GM21723 (cell line): ENCODE measurements at regions not wholly inside any gene's neighbourhood (a gene's known extent, or its start where the extent isn't known, plus 50 kb on each side); places are given as distances from the start of the nearest gene placed in this dataset.
"Not testable (repeated sequence)": the region's sequence is repeated elsewhere in the genome, so short reads cannot be mapped to it uniquely, and the experiment has no call there.

Source experiments
- ATAC-seq: cut with Tn5 transposase; IDR thresholded peaks from one replicate; pipeline ENCODE4 v1.9.1; 2021; ENCODE audit warnings: mild to moderate bottlenecking, moderate library complexity; ENCODE audit not compliant: unreplicated experiment

DNA sequence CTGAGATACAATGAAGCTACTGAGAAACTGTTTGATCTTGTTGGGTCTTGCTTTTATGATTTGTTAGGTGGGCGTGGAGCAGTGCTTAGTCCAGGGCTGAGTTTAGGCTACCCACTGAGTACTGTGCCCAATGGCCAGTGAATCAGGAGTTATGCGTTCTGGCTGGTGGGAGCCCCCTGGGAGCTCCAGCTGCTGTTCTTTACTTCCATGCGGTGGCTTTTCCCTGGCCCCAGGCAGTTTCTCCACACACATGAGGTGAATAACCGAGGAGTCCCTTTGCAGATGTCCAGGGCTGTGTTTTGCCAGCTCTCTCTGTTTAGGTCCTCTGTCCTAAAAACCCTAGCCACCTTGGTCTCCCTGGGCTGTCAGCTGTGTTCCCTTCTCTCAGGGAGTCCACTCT is 106.5 kb downstream of the KLF13 start:
- ATAC-seq: no peak

DNA sequence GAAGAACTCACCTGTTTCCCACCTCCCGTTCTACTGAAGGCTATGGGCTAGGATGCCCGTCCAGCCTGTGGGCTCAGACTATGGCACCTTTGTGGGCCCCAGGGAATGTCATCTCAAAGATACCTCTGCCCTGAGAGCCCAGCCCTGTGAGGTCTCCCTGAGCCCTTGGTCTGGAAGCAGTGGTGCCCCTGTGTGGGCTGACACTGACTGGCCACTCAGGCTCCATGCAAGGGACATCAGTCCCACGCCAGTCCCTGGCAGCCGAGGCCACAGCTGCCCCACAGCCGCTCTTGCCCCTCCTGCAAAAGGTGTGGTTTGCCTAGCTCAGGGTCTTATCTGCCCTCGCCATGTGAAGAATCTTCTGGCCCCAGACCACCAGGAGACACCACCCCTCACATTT is 106.9 kb downstream of the KLF13 start:
- no peak for ATAC-seq

DNA sequence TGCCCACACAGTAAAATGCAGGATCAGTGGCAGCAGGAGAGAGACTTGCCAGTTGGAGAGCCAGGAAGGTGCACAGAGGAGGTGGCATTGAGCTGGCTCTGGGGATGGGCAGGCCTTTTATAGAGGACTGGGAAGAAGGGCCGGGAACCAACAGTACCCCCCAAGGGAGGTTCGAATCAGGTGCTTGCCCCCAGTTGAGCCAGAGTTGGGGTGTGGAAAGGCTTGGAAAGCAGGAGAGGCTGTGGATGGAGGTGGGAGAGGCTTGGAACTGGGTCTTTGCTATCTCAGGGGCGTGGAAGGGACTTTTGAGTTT is 107.6 kb downstream of the KLF13 start:
- ATAC-seq: no peak

DNA sequence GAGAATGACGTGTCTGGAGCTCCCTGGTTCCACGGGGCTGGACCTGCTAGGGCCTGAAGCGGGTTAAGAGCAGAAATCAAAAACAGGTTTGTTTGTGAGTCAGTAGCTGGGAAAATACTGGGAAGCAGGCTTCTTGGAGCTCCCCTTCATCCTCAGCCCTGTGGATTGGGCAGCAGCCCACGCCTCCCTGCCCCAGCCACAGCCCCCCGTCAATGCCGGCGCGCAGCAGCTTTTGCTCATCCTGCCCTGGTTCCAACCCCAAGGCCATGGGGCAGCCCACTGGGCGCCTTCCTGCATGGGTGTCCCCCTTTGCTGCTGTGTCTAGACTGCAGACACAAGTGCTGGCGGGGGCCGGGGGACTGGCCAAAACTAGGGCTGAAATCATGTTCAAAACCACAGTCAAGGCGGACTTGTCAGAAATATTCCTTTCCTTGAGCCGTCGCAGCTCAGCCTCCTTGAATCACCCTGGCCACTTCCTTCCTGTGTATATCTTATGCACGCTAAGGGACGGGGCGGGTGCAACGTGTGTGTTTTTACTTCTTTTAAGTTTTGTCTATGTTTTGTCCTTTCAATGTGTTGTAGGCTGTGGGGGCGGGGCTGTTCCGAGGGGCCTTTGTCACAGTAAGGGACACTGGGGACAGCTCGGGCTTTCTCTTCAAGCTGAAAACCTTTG is 108.1 kb downstream of the KLF13 start:
- peak; percentile 52 for ATAC-seq

DNA sequence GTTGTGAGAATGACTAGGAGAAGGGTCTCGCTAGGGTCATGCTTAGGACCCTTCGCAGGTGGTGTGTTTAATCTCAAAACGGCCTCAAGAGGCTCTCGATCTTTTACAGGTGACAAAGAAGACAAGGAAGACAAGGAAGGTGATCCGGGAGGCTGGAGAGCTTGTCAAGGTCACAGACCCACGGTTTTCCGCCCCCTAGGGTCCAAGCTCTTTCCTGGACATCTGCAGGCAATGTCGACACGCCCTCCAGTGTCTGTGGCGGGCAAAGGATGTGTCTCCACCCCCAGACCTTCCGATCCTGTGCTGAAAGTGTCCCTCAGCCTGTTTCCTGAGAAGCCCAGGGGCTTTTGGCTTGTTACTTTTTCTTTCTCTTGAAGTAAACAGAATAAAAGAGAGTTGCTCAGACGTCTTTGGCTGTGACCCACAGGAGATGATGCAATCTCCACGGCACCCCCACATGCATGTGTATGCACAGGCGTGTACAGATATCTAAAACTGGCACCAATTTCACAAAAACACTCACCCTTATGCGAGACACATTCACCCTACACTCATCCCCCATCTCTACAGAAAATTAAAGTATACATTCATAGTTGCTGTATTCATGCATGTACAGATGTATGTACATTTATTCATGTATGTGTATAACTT is 108.8 kb downstream of the KLF13 start:
- ATAC-seq: peak; percentile 74

DNA sequence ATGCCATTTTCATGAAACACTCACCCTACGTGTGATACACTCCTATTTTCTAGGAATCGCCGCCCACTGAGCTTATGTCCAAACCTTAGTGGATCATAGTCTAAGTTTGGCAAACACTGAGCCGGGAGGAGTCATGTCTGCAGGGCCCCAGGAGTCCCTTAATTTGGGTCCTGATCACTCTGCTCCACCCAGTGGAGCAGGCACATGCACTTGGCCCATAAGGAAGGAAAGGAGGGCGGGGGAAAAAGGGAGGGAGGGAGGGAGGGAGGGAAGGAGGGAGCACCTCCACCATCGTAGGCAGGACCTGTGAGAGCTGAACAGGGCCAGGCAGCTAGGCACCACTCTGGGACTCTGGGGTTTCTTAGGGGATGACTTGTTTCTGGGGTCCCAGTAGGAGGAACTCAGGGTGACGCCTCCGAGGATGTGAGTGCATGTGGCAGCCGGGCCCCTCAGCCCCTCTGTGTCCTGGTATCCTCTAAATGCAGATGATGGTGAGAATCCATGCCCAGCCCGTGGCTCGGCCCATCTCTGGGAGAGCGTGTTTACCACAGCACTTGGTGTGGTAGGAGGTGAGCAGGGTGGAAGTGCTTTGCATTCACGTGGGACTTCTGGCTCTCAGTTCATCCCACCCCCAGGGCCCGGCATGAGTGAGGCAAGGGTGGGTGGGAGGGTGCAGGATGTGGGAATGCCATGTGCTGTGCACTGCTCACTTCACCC is 109.4 kb downstream of the KLF13 start:
- ATAC-seq: no peak

DNA sequence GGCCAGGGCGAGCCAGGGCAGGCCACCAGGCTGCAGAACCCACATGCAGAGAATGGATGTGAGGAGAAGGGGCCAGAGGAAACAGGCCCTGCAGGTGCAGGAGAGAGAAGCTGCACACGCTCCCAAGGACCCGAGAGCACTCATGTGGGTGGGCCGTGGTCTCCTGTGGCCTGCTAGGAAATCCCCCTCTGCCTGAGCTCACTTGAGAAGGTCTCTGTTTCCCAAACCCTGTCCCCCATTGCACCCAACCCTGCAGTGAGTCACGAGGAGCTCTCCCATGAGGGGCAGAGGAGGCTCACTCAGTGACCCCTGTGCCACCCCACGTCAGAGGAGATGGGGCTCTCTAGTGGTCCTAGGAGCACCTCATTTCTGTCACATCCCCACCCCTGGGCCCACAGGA is 111.1 kb downstream of the KLF13 start:
- ATAC-seq: no peak

DNA sequence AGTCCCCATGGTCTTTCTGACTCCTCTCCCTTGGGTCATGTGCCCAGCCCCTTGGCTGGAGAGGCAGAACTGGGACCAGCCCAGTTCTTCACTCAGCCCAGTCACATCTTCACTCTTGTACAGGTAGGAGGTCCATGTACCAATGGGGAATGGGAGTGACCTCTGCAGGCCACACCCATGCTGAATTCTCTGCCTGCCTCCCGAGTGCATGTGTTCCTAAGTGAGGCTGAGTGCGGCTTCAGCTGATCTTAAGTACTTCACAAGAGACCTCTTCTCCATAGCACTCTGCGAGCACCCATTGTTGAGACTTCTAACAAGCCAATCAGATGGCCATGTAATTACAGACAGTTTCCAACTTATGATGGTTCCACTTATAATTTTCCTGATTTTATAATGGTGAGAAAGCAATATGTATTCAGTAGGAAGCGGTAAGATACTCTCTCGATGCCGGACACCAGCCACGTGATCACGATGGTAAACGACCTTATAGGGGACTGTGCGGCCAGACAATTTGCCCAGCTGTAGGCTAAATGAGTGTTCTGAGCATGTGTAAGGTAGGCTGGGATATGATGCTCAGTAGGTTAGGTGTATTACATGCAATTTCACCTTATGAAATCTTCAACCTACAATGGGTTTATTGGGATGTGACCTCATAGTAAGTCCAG is 112.1 kb downstream of the KLF13 start:
- no peak for ATAC-seq

DNA sequence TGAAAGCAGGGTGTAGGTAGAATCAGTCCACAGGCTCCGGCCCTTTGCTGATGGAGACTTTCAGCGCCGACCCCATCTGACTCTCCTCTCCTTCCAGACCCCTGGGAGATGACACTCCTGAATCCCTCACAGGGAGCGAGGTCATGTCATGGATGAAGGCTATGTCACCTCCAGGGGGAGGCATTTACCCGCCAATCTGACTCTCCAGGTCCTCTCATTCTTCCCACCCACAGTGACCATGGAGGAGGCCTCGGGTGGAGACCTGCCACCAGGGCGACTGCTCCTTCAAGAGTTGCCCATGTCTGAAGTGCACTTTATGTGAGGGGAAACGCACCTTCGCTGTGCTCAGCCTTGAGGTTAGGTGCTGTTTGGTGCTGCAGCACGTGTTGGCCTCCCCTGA is 112.7 kb downstream of the KLF13 start:
- no peak for ATAC-seq

DNA sequence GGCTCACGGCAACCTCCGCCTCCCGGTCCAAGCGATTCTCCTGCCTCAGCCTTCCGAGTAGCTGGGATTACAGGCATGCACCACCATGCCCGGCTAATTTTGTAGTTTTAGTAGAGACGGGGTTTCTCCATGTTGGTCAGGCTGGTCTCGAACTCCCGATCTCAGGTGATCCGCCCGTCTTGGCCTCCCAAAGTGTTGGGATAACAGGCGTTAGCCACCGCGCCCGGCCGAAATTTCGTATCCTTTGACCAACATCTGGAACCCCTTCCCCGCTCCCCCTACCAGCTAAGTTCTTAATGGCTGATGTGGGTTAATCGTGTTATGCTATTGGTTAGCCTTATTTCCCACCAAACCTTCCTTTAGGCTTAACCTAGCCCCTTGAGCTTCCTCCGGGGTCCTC is 113.6 kb downstream of the KLF13 start:
- ATAC-seq: not testable (repeated sequence)

DNA sequence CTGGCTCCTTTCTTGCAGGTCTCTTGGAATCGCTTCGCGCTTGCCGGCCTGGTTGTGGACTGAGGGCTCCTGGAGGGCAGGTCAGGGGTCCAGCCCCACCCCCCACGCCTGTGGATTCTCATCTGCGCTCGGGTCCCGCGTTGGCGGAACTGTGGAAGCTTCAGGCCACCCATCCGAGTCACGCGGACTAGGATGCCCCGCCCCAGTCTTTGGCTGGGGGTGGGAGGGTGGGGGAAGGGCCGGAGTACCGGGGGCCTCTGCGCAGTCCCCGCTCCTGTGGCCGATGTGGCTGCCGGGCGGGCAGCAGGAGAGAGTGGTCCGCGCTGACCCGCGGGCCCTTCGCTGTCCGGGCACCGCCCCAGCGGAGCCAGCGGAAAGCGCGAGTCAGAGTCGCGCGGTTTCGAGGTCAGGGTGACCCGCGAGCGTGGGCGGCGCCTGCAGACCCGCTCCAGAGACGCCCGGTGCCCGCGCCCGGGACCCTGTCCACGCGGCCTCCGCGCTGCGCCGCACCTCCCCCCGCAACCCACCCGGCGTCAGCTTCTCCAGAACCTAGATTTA is 114.2 kb downstream of the KLF13 start:
- ATAC-seq: no peak

DNA sequence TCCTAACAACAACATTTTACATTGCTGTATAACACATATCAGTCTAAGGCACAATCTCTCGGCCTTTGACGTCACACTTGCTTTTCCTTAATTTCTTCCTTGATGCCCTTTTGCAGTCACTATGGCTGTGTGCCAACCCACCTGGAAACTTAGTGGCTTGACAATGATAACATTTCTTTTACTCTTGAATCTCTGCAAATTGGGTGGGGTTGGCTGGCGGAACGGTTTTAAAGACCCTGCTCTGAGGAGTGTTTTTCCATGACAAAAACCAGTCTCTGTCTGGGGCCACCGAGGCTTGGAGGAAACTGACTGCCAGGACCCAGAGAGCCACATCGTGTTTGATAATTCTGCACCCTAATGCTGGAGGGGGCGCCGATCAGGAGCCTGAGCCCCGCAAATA is 115.6 kb downstream of the KLF13 start:
- ATAC-seq: no peak

DNA sequence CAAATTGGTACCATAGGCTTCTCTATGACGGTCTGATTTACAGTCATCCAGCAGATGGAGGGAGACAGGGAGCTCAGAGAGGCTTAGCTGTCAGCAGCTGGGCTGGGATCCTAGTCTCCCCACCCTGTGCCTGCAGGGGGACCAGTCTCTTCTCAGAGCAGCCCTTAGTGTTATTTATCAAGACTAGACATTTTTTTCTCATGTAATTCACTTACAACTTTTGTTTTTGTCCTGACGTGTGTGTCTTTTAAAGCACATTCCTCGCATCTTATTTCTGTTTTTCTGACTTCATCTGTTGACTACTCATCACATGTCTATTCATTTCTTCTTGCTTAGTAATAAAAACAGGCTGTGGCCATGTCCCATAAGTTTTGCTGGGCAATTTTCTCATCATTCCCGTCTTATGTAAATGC is 116.1 kb downstream of the KLF13 start:
- ATAC-seq: no peak

DNA sequence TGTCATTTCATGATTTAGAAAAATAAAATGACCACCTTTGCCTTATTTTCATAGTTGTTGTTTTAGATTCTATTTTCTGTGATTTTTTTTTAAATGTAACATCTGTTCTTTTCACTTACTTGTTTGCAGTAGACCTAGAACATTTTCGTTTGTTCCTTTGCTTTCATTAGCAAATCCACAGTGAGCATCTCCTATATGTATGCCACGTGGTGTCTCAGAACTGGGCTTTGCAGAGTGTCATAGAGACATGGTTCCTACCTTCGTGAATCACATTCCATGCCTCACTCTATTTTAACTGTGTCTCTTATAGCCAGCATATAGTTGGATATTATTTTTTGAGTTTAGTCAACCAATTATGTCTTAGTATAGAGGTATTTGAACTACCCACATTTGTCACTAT is 118.2 kb downstream of the KLF13 start:
- ATAC-seq: no peak

DNA sequence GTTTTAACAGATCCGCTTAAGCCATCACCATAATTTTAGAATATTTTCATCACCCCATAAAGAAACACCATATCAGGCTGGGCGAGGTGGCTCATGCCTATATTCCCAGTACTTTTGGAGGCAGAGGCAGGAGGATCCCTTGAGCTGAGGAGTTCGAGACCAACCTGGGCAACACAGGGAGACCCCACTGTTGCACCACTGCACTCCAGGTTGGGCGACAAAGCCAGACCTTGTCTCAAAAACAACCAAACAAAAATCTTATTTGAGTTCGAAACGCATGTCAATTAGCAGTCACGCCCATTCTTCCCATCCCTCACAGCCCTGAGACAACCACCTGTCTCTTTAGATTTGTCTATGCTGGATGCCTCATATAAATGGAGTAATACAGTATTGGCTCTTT is 119.9 kb downstream of the KLF13 start:
- no peak for ATAC-seq

DNA sequence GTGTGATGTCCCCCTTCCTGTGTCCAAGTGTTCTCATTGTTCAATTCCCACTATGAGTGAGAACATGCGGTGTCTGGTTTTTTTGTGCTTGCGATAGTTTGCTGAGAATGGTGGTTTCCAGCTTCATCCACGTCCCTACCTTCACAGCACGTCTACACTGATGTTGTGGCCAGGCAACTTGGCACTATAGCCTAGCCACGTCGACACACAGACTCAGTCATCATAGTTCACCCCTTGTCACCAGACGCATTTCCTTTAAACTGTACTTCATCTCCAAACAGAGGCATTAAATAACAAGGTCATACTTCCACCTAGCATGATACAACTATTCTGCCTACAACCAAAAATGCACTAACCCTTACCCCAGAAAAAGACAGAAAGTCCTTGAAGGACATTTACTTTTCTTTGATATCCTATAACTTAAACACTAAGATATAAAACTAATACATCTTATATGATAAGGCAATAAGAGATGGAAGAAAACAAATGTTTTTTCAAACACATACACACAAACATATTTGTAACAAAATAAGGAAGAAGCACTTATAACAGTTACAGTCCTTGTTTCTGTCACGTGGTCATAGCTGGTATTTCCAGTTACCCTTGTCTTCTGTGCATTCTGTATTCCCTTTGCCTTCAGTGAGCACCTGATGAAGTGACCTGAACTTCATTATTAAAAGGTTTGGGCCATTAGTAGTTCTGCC is 121.4 kb downstream of the KLF13 start:
- no peak for ATAC-seq

DNA sequence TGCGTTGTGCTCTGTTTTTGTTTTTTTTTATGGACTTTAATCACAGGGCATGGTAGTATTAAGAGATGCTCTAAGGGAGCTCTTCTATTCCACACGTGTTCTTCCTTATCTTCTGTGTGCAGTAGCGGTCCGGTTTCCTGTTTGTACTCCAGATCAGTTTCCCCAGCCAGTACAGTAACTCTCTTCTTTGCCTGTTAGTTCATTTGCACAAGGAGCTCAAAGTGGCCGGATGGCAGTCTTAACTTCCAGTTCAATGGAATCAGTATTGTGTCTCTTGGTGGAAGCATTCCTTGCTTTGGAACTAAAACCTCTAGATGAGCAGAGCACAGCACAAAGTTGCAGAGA is 122.0 kb downstream of the KLF13 start:
- ATAC-seq: no peak

DNA sequence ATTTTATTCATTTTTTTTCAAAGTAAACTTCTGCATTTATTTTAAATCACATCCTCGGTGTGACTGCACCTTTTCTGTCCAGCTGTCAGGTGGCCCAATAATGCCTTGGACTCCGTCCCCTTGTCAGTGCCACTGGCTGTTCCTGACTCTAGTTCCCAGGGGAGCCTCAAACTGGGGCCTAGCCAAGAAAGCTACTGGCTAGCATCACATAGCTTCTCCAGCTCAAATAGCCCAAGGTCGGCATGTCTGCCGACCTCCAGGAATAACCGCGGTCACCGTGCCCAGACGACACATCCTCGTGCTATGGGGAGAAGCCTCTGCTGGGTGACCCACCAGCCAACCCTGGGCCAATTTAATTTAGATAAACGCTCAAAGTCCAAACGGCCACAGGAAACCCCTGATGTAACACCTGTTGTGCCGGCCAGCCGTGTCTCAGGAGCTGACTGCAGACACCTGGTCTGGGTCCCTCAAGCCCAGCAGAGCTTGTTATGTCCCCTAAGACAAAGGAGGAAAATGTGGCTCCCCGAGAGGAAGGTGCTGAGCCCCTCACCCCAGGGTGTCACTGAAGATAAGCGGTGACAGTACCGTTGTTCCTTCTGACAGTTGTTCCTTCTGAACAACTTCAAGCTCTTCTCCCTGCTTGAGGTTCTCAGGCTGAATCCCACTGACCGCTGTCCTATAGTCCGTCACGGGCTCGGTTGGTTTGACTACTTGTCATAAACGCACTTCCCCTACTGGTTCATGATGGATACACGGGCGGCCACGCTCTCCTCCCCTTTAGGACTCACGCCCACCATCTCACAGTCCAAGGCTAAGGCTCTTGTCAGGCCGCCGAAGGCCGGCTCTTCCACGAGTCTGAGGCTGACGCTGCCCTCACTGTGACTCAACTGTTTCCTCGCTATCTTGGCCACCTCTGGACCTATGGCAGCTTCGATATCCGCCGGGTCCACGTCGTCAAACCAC is 126.2 kb downstream of the KLF13 start:
- no peak for ATAC-seq

DNA sequence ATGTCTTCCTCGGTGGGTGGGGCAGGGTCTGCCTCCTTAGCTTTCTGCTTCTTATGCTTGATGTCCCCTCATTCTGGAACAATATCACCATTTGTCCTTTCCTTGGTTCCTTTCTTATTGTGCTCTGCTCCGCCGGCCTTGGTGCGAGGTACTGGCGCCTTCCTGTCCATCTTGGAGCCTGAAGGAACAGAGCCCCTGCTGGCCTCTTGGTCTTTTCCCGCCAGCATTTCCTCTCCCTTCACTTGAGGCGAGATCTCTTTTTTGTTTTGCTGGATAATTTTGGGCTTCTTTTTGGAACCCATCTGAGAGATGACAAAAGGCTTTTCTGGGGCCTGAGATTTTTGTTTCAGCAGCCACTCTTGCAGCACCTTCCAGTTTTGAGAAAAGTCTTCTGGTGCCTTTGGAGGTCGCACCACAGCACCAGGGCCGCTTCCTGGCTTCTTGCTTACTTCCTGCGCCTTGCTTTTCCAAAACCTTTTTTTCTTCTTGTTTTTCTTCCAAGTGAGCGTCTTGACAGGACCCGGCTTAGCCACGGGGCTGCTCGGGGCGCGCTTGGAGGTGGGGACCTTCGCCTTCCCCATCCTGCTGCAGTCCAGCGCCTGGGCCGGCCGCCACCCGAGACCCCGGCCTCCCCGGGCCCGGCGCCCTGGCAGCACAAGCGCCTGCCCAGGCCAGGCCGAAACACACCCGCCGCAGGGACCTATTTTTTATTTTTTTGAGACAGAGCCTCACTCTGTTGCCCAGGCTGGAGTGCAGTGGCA is 127.1 kb downstream of the KLF13 start:
- ATAC-seq: no peak
